ENCODE measurements at regions not wholly inside any gene's neighbourhood (a gene's known extent, or its start where the extent isn't known, plus 50 kb on each side); places are given as distances from the start of the nearest gene placed in this dataset.

GRCh38 chr2:47266939-47267710 lies 90.8 kb upstream of the CALM2 start:
- no peak for DNase-seq

DNA sequence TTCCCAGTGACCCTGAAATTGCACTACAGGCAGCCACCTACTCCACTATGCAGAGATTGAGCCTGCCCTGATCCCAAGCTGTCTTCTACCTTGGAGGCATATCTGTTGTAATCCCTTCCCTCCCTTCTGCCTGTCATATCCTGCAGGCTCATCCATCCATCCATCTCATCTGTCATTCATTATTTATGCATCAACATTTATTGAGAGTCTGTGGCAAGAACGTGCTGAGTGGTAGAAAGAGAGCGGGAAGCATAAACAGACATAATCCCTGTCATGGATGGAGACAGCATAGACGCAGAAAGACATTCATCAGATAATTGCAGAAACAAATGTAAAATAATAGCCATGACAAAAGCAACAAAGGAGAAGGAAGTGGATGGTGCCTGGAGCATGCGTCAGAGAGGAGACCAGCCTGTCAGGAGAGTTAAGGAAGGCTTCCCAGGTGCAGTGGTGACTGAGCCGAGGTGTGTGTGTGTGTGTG lies 89.5 kb upstream of the CALM2 start:
- no peak for DNase-seq
- peaks cover 47% of the 10 kb centered on the region for H3K4me1 Mint-ChIP-seq
- no peak overlapping the region for H3K4me3 Mint-ChIP-seq
- no peaks in the 10 kb centered on the region for H3K9me3 Mint-ChIP-seq
- no peak overlapping the region for H3K27ac Mint-ChIP-seq
- TF ChIP-seq, protein P1, sequence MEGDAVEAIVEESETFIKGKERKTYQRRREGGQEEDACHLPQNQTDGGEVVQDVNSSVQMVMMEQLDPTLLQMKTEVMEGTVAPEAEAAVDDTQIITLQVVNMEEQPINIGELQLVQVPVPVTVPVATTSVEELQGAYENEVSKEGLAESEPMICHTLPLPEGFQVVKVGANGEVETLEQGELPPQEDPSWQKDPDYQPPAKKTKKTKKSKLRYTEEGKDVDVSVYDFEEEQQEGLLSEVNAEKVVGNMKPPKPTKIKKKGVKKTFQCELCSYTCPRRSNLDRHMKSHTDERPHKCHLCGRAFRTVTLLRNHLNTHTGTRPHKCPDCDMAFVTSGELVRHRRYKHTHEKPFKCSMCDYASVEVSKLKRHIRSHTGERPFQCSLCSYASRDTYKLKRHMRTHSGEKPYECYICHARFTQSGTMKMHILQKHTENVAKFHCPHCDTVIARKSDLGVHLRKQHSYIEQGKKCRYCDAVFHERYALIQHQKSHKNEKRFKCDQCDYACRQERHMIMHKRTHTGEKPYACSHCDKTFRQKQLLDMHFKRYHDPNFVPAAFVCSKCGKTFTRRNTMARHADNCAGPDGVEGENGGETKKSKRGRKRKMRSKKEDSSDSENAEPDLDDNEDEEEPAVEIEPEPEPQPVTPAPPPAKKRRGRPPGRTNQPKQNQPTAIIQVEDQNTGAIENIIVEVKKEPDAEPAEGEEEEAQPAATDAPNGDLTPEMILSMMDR (IDR thresholded peaks at IDR 0.05): no peak
- H3K27me3 Mint-ChIP-seq (ENCODE audit: low read depth, poor library complexity): peaks cover 6% of the 10 kb centered on the region
- H3K36me3 Mint-ChIP-seq (ENCODE audit: low read depth): no peaks in the 10 kb centered on the region

More at GRCh38 chr2:47266939-47267710, 90.8 kb upstream of the CALM2 start:
- Mint-ChIP-seq H3K4me3 (no peak overlapping the region), H3K36me3 (ENCODE audit: low read depth) (no peaks in the 10 kb centered on the region), H3K9me3 (no peaks in the 10 kb centered on the region), H3K27me3 (ENCODE audit: low read depth, poor library complexity) (peaks cover 4% of the 10 kb centered on the region), H3K27ac (no peak overlapping the region), H3K4me1 (peaks cover 58% of the 10 kb centered on the region)
- TF ChIP-seq, protein P1 (IDR thresholded peaks at IDR 0.05): no peak

- peaks cover 44% of the 10 kb centered on the region for H3K4me1 Mint-ChIP-seq
- H3K4me3 Mint-ChIP-seq: no peak overlapping the region
- no peak overlapping the region for H3K27ac Mint-ChIP-seq
- no peaks in the 10 kb centered on the region for H3K36me3 Mint-ChIP-seq (ENCODE audit: low read depth)
- no peak for DNase-seq
- no peaks in the 10 kb centered on the region for H3K9me3 Mint-ChIP-seq
- TF ChIP-seq, protein P1 (IDR thresholded peaks at IDR 0.05): no peak
- peaks cover 10% of the 10 kb centered on the region for H3K27me3 Mint-ChIP-seq (ENCODE audit: low read depth, poor library complexity)
Measured at GRCh38 chr2:47265158-47265557, 88.8 kb upstream of the CALM2 start.

DNA sequence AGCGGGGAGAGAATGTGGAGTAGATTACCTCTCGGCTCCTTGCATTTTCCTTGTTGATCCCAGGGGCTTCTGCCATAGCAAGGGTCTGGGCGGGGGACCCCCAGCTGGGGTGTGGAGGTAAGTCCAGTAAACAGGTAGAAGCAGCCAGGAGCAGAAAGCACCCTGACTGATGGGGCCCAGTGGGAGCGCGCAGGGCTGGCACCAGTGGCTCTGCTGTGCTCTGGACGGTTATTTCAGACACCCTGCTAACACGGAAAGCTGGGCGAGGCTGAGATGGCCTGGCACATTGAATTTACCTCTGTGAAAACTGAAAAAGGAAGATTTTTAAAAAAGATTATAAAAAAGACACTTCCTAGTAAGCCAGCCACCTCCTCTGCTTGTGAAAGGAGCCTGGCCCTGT lies 88.4 kb upstream of the CALM2 start:
- peaks cover 39% of the 10 kb centered on the region for H3K4me1 Mint-ChIP-seq
- H3K27ac Mint-ChIP-seq: no peak overlapping the region
- H3K27me3 Mint-ChIP-seq (ENCODE audit: low read depth, poor library complexity): peaks cover 10% of the 10 kb centered on the region
- no peaks in the 10 kb centered on the region for H3K36me3 Mint-ChIP-seq (ENCODE audit: low read depth)
- no peak for DNase-seq
- no peak overlapping the region for H3K4me3 Mint-ChIP-seq
- no peaks in the 10 kb centered on the region for H3K9me3 Mint-ChIP-seq
- TF ChIP-seq, protein P1 (IDR thresholded peaks at IDR 0.05): no peak

DNA sequence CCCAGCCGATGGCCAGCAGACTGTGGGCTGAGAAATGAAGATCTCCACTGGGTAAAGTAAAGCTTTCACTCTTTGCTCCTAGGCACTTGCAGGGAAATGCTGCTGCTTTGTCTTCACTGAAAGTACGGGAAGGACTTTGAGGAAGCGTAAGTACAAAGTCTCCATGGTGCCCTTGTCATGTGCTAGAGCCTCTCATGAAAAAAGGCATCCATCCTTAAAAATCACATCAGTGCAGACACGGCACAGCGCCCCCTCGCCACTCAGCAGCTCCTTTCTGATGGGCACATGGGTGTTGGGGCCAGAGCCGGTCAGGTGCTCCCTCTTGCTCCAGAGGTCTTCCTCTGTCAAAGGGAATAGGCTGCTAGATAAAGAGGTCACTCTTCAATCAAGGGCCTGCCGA lies 87.8 kb upstream of the CALM2 start:
- H3K4me3 Mint-ChIP-seq: no peak overlapping the region
- H3K4me1 Mint-ChIP-seq: peaks cover 36% of the 10 kb centered on the region
- no peak overlapping the region for H3K27ac Mint-ChIP-seq

More for the DNA sequence above, 87.8 kb upstream of the CALM2 start:
- Mint-ChIP-seq H3K27me3 (ENCODE audit: low read depth, poor library complexity) (peaks cover 10% of the 10 kb centered on the region), H3K9me3 (no peaks in the 10 kb centered on the region), H3K36me3 (ENCODE audit: low read depth) (no peaks in the 10 kb centered on the region)
- DNase-seq: no peak
- TF ChIP-seq, protein P1 (IDR thresholded peaks at IDR 0.05): no peak

Data from nephron progenitor cell (in vitro differentiated cells).